Daoy (cell line): ENCODE measurements at regions not wholly inside any gene's neighbourhood (a gene's known extent, or its start where the extent isn't known, plus 50 kb on each side); places are given as distances from the start of the nearest gene placed in this dataset.

Experiments
- DNase-seq: peaks from one replicate; pipeline ENCODE4 v3.0.0-alpha.2; 2015; ENCODE audit warnings: low read depth

DNA sequence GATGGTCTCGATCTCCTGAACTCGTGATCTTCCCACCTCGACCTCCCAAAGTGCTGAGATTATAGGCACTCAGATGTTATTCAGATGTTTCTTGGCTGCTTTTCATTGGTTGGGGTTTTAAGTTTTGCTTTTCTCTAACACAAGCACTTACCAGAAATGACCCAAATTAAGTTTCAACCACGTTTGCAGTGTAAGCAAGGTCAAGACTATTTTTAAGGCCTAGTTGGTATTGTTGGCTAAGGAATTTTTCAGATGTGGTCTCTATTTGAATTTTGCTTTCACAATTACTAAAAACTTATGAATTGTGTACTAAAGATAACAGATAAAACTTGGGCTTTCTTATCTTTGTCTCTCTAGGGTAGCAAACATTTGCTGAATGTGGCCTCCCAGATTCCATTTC is 1756.9 kb upstream of the TENM3 start:
- DNase-seq, result no peak

DNA sequence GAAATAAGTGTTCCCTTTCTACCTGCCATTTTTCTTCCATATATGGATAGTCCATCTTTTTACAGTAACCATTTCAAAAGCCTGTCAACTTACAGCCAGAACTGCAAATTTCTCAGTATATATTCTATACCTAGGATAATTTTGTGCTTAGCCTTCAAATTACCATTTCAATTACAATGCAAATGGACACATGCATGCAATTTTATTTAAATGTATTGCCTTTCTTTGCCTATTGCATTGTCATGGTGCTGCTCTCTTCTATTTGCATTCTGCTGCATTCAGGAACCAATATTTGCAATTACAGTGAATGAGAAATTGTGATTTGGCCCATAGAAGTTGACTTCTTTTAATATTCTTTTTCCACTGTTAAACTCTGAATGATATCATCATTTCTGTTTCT is 1753.4 kb upstream of the TENM3 start:
- DNase-seq, result no peak

DNA sequence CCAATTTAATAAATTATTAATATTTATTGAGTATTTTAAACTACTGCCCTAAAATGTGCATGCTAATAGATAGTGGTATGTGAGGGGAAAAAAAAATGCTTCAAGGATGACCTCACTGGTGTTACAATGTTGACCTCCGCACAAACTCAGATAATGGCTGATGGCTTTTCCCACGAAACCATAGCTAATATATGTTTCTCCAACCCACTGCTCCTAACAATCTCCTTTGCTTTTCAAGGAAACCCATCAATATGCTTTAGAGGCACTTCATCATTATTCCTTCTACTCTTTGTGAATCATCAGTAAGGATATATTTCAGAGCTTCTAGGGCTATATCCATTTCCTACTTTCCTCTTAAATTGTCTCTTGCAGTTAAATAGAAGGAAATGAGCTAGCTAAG is 1752.0 kb upstream of the TENM3 start:
- DNase-seq, result no peak

DNA sequence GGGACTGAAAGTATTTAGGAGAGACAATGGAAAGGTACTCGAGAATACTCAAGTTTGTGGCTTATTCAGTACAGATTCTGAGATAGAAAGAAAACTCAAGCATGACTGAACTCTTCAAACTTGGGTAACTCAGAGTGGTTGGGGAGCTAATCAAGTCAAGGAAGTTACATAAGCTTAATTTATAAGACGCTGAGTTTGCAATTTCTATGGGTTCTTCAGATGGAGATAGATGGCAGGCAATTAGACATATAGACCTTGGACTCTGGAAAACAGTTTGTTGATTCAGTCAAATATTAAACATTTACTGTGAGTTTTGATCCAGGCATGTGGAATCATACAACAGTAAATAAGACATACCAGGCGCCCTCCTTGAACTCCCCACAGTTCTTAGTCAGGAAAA is 1749.9 kb upstream of the TENM3 start:
- DNase-seq, result no peak

DNA sequence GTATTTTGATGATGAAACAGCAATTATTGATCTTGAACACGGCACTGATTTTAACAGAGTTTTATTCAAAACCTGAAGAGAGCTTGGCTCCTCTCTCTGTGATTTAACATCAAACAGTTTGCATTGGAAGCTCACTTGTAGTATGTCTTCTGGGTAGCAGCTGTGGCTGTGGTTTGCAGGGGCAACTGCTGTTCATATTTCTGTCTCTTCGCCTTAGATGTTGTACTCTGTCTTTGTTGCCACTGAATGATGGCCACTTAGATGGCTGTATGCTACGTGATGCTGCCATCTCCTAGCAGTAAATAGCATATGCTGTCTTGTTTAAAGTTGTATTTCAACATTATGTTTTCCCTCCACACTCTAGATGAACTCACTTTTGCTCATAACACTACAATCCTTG is 1743.0 kb upstream of the TENM3 start:
- no peak for DNase-seq

DNA sequence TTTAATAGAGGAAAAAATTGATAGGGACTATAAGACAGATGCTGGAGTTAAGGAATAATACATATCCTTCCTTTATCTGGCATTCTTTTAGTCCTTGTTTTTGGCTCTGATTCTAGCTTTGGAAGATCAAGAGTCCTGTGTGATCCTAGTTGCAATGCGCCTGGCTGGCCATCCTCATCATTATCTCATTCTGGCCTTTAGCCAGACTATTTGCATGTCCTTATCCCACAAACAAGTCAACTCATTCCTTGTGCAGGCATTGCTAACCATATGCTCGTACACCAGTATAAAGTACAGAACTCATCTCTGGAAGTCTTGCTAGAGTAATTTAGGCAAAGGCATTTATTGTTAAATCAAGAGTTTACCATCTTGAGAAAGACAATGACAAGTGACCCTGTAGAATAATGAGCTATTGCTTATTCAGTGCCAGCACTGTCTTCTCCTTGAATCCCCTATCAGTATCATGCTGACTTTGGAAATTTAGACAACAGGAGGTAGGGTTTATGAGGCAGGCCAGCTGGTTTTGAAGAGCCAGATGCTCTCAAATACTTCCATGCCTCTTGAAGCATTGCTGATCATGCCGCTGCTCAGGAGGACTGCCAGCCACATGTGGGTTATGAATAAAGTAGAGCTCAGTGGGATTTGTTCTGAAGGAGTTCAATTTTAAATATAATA is 1730.3 kb upstream of the TENM3 start:
- DNase-seq, result no peak

DNA sequence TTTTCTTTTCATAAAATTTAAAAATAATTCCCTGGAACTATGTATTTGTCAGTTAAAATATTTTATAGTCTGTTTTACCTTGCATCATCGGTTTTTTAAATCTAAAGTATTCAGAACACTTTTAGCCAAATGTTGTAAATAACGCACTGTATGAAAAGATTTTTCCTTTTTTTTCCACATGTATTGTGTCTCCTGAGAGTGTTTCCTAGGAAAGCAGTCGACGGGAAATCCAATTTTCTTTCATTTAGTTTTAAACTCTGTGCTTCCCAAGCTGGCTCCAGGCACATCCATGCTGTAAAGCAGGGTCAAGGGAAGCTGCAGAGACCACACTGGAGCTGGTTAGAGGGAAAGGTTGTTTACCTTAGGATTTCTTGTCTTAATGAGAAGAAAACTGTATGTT is 1724.3 kb upstream of the TENM3 start:
- DNase-seq, result no peak

DNA sequence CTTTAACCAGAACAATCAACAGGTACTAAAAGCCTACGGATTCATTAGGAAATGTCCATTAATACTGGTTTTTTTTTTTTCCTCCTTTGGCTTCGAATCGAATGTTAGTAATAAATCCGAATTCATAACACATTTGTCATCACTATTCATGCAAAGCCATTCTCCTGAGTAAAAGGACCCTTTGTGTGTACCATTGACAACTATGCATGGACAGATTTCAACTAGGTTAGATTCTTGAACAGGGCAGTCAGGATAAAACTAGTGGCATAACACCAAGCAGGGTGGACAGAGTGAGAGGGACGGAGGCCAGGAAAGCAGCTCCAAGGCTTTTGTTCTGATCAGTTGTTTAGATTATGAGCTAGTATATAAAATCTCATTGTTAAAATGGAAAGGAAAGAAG is 1722.0 kb upstream of the TENM3 start:
- DNase-seq, result no peak

DNA sequence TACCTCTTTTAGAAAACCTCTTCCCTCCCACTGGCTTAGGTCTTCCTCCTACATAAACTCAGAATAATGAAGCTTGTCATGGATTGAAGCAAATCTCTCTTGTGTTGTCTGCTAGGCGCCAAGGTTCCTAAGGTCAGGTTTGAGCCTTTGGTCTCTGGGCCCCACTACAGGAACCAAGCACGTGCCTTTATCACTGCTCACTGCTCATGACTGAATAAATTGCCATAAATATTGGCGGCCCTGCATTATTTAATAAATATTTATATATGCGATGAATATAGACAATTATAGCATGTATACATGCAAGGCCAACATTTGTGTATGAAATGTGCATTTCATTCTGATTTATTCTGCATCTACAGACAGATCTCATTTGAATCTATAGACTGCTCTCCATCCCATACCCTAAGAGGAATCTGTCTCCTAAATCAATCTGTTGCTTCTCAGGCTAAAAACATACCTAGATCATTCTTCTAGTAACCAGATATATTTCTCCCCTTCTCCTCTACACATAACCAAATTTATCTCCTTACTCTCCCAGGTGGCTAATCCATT is 1717.6 kb upstream of the TENM3 start:
- no peak for DNase-seq

DNA sequence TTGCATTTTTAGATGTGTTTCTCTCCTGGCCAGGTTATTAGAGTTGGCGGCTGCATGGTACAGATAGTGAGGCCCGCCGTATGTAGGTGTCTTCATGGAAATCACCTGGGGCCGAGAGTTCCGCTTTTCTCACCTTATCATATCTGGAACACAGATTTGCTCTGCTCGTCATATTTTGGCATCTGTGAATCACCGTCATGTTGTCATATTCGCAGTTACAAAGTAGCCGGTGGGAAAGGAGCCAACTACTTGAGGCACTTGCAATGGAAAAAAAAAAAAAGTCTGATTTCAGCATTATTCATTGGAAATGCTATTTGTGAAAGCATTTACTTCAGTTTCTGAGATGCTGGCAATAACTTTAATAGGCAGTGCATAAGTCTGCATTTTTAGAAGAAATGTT is 1715.2 kb upstream of the TENM3 start:
- DNase-seq, result peak; percentile 4

DNA sequence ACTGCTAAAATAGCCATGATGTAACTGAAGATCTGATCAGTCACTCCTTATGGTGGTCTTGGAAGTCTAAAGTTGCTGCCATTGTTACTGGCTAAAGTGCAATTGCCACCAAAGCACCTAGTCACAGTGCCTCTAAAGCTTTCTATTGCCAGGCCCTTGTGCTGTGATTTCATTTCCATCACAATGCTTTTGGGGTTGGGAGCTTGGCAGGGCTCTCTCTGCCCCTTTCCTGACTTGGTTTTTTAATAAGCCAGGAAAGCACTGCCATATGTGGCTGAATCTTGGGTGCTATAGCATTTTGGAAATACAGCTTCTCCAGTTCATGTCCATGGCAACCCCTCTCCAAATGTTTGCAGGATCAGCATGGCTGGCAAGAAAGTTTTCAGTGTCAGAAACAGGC is 1712.4 kb upstream of the TENM3 start:
- DNase-seq, result no peak

DNA sequence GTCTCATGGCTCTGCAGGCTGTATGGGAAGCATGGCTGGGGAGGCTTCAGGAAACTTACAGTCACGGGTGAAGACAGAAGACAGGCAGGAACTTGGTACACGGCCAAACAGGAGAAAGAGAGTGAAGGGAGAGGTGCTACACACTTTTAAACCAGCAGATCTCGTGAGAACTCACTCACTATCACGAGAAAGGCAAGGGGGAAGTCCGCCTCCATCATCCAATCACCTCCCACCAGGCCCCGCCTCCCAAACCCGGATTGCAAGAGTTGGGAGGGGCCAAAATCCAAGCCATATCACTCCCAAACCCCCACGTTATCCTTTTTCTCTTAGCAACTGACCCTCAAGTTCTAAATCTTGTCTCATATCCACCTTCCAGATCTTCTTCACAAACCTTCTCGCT is 1710.5 kb upstream of the TENM3 start:
- peak; percentile 12 for DNase-seq

DNA sequence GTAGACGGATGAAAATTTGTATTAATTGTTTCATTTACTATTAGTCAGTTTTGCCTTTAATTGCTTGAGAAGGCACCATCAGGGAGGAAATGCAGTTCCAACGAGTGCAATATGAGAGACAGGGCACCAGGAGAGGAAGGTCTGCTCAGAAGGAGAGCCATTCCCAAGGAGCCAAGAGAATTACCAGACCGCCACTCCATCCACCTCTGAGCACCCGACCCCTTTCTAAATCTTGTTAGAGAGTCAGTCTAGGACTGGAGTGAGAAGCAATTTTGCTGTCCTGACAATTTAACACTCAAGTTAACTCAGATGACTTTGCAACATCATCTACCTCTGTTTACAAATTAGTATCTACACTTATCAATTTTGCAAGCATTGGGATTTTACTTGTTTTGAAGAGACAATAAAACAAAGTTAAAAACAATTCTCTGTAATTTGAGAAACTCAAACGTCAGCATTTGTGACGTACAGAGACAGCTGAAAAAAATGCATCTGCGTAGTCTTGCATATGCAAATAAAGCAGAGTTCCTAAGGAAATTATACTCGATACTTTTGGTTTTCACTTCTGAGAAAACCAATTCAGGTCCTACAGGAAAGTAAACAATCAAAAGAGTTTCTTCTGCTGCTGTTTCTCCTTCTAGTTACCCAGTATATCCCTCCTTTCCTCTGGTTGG is 1704.7 kb upstream of the TENM3 start:
- DNase-seq, result no peak

DNA sequence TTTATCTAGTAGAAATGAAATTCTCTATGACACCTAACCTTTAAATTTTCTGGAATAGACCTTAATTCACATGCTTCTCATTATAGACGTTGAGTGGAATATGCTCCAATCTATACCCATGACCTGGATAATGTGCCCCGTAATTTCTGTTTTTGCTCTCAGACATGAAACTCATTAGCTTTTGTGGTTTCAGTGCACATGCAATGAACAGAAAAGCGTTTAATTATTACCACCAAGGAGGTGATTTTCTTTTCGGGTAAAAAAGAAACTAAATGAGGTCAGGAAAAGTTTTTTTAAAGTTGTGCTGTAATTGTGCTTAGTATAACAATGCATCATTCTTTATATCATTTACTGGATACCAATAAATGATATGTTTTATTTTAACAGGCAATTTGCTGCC is 1703.9 kb upstream of the TENM3 start:
- DNase-seq, result no peak

DNA sequence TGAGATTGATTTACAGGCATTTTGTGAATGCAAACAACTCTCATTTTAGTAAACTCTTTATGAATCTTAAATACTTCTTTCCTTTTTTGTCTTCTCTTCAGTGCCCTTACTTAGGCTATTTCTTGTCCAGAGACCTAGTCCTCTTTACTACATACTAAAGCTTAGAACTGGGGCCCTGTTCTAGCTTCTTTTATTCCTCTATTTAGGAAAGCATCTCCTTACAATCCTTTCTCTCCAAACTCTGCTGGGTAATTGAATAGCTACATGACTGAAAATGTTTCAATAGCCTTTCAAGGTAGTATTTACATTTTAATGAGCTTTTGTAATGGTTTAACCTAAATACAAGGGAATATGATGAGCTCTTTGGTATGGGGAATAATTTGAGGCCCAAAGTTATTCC is 1701.5 kb upstream of the TENM3 start:
- DNase-seq, result no peak

DNA sequence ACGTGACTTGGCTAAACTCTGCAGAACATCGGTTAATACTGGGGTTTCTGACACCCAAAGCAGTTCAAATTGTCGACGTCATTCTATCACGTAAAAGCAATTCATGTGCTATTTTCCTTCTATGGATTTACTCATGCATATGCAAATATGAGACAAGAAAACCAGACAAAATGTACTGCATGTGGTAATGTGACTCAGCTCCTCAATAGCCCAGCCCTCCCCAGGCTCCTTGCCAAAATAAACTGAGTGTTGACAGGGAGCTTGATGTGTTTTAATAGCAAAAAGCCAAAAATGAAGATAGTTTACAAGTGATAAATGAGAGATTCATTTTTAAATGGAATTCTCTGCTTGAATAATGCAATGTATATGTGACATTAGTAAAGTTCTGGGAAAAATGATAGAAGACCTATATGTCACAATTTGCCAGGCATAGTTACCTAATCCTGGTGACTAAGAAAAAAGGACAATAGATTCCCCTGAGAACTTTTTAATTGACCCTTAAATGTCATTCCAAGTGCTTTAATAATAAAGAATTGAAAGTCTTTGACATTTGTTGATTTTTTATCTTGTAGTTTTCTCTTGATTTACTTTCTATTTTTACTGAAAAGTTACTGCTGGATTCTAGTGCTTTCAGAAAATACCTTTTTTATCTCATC is 1700.6 kb upstream of the TENM3 start:
- DNase-seq, result peak; percentile 77

DNA sequence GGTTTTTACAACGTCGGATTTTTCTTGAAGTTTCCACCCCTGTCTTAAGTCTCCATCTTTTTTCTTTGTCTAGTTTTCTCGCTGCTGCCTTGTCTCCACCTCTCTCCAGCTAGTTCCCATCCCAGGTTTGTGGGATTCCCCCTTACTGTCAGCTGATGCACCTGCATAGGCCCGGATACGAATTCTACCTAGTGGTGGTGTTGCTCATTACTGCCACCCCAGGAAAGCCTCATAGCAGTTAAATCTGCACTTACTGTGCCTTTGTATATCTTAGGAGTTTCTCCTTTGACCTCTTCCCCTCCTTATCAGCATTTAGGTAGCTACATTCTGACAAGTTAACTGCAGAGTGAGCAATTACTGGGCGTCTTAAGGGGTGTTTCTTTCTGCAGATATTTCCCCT is 1693.1 kb upstream of the TENM3 start:
- DNase-seq, result no peak

DNA sequence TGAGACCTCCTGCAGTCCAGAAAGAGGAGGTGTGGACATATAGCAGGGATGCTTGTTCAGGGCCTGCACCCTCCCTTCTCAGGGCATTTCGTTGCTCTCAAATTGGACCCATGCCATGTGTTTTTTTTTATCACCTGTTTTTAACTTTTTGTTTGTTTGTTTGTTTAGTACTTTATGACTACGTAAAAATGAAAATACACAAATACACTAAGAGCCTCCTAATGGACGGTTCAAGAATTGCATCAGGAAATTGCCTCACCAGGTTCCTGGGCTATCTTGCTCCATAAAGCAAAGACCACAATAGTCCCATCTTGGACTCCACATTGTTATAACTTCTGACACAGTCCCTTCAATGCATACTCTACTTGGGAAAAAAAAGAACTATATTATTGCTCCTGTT is 1685.9 kb upstream of the TENM3 start:
- no peak for DNase-seq

DNA sequence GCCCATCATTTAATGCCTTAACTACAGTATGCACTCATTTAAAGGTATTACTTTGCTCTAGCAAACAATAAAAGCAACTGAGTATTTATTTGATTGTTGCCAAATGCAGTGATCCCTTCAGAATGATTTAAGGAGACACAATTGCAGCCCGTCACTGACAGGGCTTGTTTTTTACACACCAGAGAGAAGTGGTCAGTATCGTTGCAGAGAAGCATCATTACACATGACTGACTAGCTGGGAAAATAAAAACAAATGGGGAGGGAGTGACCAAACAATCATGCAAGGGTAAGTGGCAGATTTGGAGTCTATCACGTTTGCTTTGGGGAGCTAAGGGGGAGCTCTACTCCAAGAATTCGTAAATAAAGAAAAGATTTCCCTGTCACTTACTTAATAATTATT is 1685.3 kb upstream of the TENM3 start:
- DNase-seq, result no peak

DNA sequence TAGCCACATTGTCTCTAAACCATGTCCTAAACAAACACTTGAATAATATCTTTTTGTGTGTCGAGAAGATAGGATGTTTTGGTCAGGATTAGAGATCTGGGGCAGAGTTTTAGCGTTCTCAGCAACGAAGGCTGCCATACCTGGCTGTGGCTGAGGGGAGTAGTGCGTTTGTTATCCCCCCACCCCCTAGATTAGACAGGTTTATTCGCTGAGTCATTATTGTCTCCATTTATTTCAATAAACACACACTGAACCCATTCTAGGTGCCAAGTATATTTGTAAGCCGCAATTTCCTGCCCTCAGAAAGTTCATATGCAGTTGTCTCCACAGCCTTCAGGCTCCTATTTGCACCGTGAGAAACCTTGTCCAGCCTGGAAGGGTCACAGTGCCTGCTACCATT is 1684.8 kb upstream of the TENM3 start:
- DNase-seq, result no peak

DNA sequence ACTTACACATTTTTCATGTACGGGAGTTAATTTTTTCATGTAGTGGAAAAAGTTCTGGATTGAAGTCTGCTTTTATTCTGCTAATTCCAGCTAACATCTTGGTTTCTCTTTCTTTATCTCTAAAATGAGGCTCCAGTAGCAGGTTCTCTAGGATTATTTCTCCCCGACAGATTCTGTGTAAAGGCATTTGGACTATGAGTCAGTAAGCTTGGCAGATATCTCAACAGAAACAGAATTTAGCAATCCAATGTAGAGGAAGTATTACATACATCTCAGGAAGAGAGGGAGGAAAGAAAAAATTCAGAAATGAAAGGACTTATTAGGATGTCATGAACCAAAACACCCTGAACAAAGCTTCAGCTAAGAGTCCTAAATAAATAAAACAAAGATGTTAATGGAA is 1682.3 kb upstream of the TENM3 start:
- peak; percentile 39 for DNase-seq

DNA sequence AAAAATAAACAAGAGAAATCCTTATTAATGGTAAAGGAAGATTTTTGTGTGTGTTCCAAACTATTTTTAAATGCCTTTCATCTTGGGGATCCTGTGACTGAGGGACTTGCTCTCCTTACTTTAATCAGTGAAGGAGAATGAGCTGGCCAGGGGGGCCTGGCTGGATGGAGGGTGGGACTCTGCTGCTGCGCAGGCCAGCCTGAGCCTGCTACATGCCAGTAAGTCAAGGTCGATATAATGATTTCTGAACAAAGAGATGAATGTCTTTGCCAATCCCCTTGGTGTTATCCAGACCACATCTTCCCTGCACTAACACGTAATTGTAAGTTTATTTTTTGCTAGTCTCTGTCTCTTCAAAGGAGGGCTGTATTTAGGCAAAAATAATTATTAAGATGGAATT is 1679.2 kb upstream of the TENM3 start:
- DNase-seq, result no peak

DNA sequence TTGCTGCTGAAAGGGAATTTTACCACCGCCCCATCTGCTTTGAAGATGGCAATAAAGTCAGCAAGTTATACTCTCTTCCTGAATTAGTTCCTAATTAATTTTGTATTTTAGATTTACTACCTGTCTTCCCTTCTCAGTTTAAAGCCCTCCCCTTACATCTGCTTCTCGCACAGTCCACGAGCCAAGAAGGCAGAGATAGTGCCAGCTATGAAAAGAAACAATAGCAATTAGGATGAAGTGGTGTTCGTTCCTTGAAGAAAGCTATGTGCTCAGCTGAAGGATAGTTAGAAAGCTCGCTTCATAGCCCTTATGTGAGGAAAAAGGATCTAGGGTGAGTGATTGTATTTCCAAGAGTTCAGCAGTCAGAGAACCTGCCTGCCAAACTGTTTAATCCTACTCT is 1678.8 kb upstream of the TENM3 start:
- DNase-seq, result no peak
